Gastrocnemius medialis (tissue), 4 donors: ENCODE measurements at regions not wholly inside any gene's neighbourhood (a gene's known extent, or its start where the extent isn't known, plus 50 kb on each side); places are given as distances from the start of the nearest gene placed in this dataset.

Source experiments
- ATAC-seq, 2 donors: fragments of 150-250 bp; one replicate each; pipeline ENCODE4 v1.9.1; 2016
- DNase-seq, 2 donors: peaks; one replicate each; pipeline ENCODE4 v3.0.0-alpha.2; 2019
- H3K27ac ChIP-seq, 4 donors: fragments of 200-600 bp; sonication (generic); 1 replicate in 1 of 4; 2 replicates in 3 of 4; pipeline ENCODE4 v1.5.1; 2016 to 2018; ENCODE audit warnings: mild to moderate bottlenecking in 2 of 4, moderate library complexity in 1 of 4
- H3K27me3 ChIP-seq, 3 donors: fragments of 200-600 bp; sonication (generic) in 2 of 3; 1 replicate in 1 of 3; 2 replicates in 2 of 3; pipeline versions ENCODE4 v1.5.1 to v1.6.0; 2016 to 2019; ENCODE audit warnings: mild to moderate bottlenecking in 1 of 3, moderate library complexity in 1 of 3
- H3K36me3 ChIP-seq, 2 donors: fragments of 200-600 bp; sonication (generic) in 1 of 2; one replicate each; pipeline ENCODE4 v1.5.1; 2017 to 2018
- H3K4me1 ChIP-seq, 2 donors: fragments of 200-600 bp; sonication (generic) in 1 of 2; one replicate each; pipeline ENCODE4 v1.5.1; 2016 to 2017; ENCODE audit warnings: mild to moderate bottlenecking in 2 of 2
- H3K4me3 ChIP-seq, 4 donors: fragments of 200-600 bp; sonication (generic) in 3 of 4; 1 replicate in 1 of 4; 2 replicates in 3 of 4; pipeline ENCODE4 v1.5.1; 2016 to 2019; ENCODE audit warnings: mild to moderate bottlenecking in 2 of 4
- H3K9me3 ChIP-seq, 3 donors: fragments of 200-600 bp; sonication (generic) in 2 of 3; 1 replicate in 1 of 3; 2 replicates in 2 of 3; pipeline ENCODE4 v1.5.1; 2016 to 2019
- CTCF ChIP-seq, 5 experiments: fragments of 450-650 bp in 3 of 5; fragments of 200-600 bp in 2 of 5; sonication (generic) in 2 of 5; IDR thresholded peaks in 4 of 5; conservative IDR thresholded peaks in 1 of 5; 1 replicate in 4 of 5; 2 replicates in 1 of 5; pipeline ENCODE4 v1.5.1; 2016 to 2019; ENCODE audit warnings: antibody characterized with exemption in 5 of 5, mild to moderate bottlenecking in 3 of 5, moderate library complexity in 3 of 5
- POLR2A ChIP-seq, 2 donors: fragments of 450-650 bp; IDR thresholded peaks; one replicate each; pipeline ENCODE4 v1.6.1; 2017; ENCODE audit warnings: antibody characterized with exemption in 2 of 2, mild to moderate bottlenecking in 2 of 2, moderate library complexity in 2 of 2
- in situ Hi-C, 4 donors: fragments of 200-750 bp; cut with MboI; loops; one replicate each; pipeline versions ENCODE4 v1.15.0 to v1.8.0; 2017; ENCODE audit warnings: low sequenced_read_pairs in 4 of 4
- intact Hi-C: fragments of 100-400 bp; cut with DNase I; formaldehyde crosslinking; loops from one replicate; pipeline ENCODE4 v1.15.1; 2023; ENCODE audit warnings: low total_unique reads

- H3K9me3 ChIP-seq = no peaks in the 10 kb centered on the region
- ATAC-seq (no peak), DNase-seq (no peak)
- intact Hi-C loops = loop anchor here (10.0 kb wide), 1 partner anchor 706 kb away; no protein-coding TSS in a partner anchor
- H3K27me3 ChIP-seq = no peaks in the 10 kb centered on the region
- no peaks in the 10 kb centered on the region for H3K36me3 ChIP-seq
- H3K4me3 ChIP-seq = no peak overlapping the region
- TF ChIP-seq POLR2A (IDR thresholded peaks at IDR 0.05) = no peak
- no peak for TF ChIP-seq CTCF (IDR thresholded peaks at IDR 0.05 in 4 of 5, conservative IDR thresholded peaks at IDR 0.05 in 1 of 5)
- H3K27ac ChIP-seq = no peak overlapping the region
- in situ Hi-C loops = no loop called here
- H3K4me1 ChIP-seq = no peaks in the 10 kb centered on the region
Measured at GRCh38 chr2:147109291-147109690, 735.5 kb upstream of the ACVR2A start.

- Histone ChIP-seq H3K4me3 (no peak overlapping the region), H3K9me3 (no peaks in the 10 kb centered on the region), H3K27me3 (no peaks in the 10 kb centered on the region), H3K36me3 (no peaks in the 10 kb centered on the region), H3K27ac (no peak overlapping the region), H3K4me1 (no peaks in the 10 kb centered on the region)
- in situ Hi-C loops (no loop called here), intact Hi-C loops (loop anchor here (10.0 kb wide), 1 partner anchor 706 kb away; no protein-coding TSS in a partner anchor)
- DNase-seq (no peak), ATAC-seq (no peak)
- TF ChIP-seq POLR2A (IDR thresholded peaks at IDR 0.05) = no peak
- TF ChIP-seq CTCF (IDR thresholded peaks at IDR 0.05 in 4 of 5, conservative IDR thresholded peaks at IDR 0.05 in 1 of 5) = no peak
Measured at GRCh38 chr2:147108548-147108947, 736.3 kb upstream of the ACVR2A start.

- DNase-seq (no peak), ATAC-seq (no peak)
- TF ChIP-seq CTCF (IDR thresholded peaks at IDR 0.05 in 4 of 5, conservative IDR thresholded peaks at IDR 0.05 in 1 of 5) = no peak
- TF ChIP-seq POLR2A (IDR thresholded peaks at IDR 0.05) = no peak
- H3K36me3 ChIP-seq = no peaks in the 10 kb centered on the region
- intact Hi-C loops (loop anchor here (10.0 kb wide), 1 partner anchor 713 kb away; no protein-coding TSS in a partner anchor), in situ Hi-C loops (no loop called here)
- H3K9me3 ChIP-seq = no peaks in the 10 kb centered on the region
- no peaks in the 10 kb centered on the region for H3K4me1 ChIP-seq
- H3K27me3 ChIP-seq = no peaks in the 10 kb centered on the region
- H3K27ac ChIP-seq = no peak overlapping the region
- H3K4me3 ChIP-seq = no peak overlapping the region
Measured at GRCh38 chr2:147101941-147102790, 742.7 kb upstream of the ACVR2A start.

- TF ChIP-seq POLR2A (IDR thresholded peaks at IDR 0.05) = no peak
- TF ChIP-seq CTCF (IDR thresholded peaks at IDR 0.05 in 4 of 5, conservative IDR thresholded peaks at IDR 0.05 in 1 of 5) = no peak
- intact Hi-C loops (loop anchor here (10.0 kb wide), 1 partner anchor 714 kb away; no protein-coding TSS in a partner anchor), in situ Hi-C loops (no loop called here)
- ATAC-seq (no peak), DNase-seq (no peak)
- H3K9me3 ChIP-seq = no peaks in the 10 kb centered on the region
- H3K27me3 ChIP-seq = no peaks in the 10 kb centered on the region
- no peak overlapping the region for H3K27ac ChIP-seq
- H3K4me3 ChIP-seq = no peak overlapping the region
- H3K4me1 ChIP-seq = no peaks in the 10 kb centered on the region
- H3K36me3 ChIP-seq = no peaks in the 10 kb centered on the region
Measured at GRCh38 chr2:147100406-147101035, 744.3 kb upstream of the ACVR2A start.
